OCI-LY7 (cell line): ENCODE measurements at regions not wholly inside any gene's neighbourhood (a gene's known extent, or its start where the extent isn't known, plus 50 kb on each side); places are given as distances from the start of the nearest gene placed in this dataset.

Experiments used
- BruUV-seq: library from RNA; stranded (reverse); fragments of 400-500 nt; replicated peaks from 2 replicates; lab custom pipeline; 2021; lab: Mats Ljungman, UMichigan
- CTCF ChIA-PET: fragments of 300-600 bp; sonication (Branson Sonifier 250); formaldehyde crosslinking; loops from one replicate; lab custom pipeline; 2022; ENCODE audit warnings: antibody characterized with exemption; ENCODE audit not compliant: unreplicated experiment; lab: Charles Lee
- POLR2A ChIA-PET: fragments of 300-600 bp; sonication (Branson Sonifier 250); formaldehyde crosslinking; loops from one replicate; lab custom pipeline; 2022; ENCODE audit warnings: antibody characterized with exemption; lab: Charles Lee
- DNase-seq: peaks from one replicate; pipeline ENCODE4 v3.0.0-alpha.2; 2015; ENCODE audit warnings: low spot score
- H2AFZ ChIP-seq: fragments of 200-600 bp; sonication (generic), shearing (Covaris generic); 2 replicates; pipeline ENCODE4 v1.6.1; 2014; ENCODE audit warnings: mild to moderate bottlenecking, antibody characterized with exemption, low read length, moderate library complexity
- H3K27ac ChIP-seq: fragments of 200-600 bp; sonication (generic); 2 replicates; pipeline ENCODE4 v1.5.1; 2014; ENCODE audit warnings: mixed run types, low read depth, mild to moderate bottlenecking, moderate library complexity, low read length, inconsistent platforms; ENCODE audit not compliant: poor library complexity, severe bottlenecking
- H3K36me3 ChIP-seq: fragments of 200-600 bp; sonication (generic); 2 replicates; pipeline ENCODE4 v1.6.1; 2014; ENCODE audit warnings: mild to moderate bottlenecking, antibody characterized with exemption, low read length, moderate library complexity, mixed read lengths; ENCODE audit not compliant: insufficient read depth
- H3K4me1 ChIP-seq: fragments of 200-600 bp; sonication (generic); 2 replicates; pipeline ENCODE4 v1.5.1; 2014; ENCODE audit warnings: mild to moderate bottlenecking, low read length; ENCODE audit not compliant: insufficient read depth, poor library complexity, severe bottlenecking
- H3K4me2 ChIP-seq: fragments of 200-600 bp; sonication (generic); 2 replicates; pipeline ENCODE4 v1.6.1; 2014; ENCODE audit warnings: mild to moderate bottlenecking, low read length
- H3K4me3 ChIP-seq: fragments of 200-600 bp; sonication (generic); 2 replicates; pipeline ENCODE4 v1.5.1; 2014; ENCODE audit warnings: mild to moderate bottlenecking, low read depth, low read length; ENCODE audit not compliant: poor library complexity, severe bottlenecking
- H3K79me2 ChIP-seq: fragments of 200-600 bp; sonication (generic); 2 replicates; pipeline ENCODE4 v1.6.1; 2016; ENCODE audit warnings: low read depth, mild to moderate bottlenecking, low read length, moderate library complexity, mixed read lengths; ENCODE audit not compliant: insufficient read depth
- H3K9me2 ChIP-seq: fragments of 200-600 bp; sonication (generic); 2 replicates; pipeline ENCODE4 v1.6.1; 2016; ENCODE audit warnings: mild to moderate bottlenecking, low read length, mixed read lengths; ENCODE audit not compliant: insufficient read depth
- H3K9me3 ChIP-seq: fragments of 200-600 bp; sonication (generic); 2 replicates; pipeline ENCODE4 v1.6.1; 2014; ENCODE audit warnings: mild to moderate bottlenecking, mixed run types, low read length, mixed read lengths
- H4K20me1 ChIP-seq: fragments of 200-600 bp; sonication (generic); 2 replicates; pipeline ENCODE4 v1.6.1; 2014; ENCODE audit warnings: mild to moderate bottlenecking, antibody characterized with exemption, low read length, moderate library complexity, mixed read lengths; ENCODE audit not compliant: insufficient read depth
- CTCF ChIP-seq: fragments of 200-600 bp; sonication (generic); conservative IDR thresholded peaks from 2 replicates; pipeline ENCODE4 v1.5.1; 2014; ENCODE audit warnings: mild to moderate bottlenecking, antibody characterized with exemption, low read length, moderate library complexity, mixed read lengths
- EZH2phosphoT487 ChIP-seq: fragments of 200-600 bp; sonication (generic); IDR thresholded peaks from 2 replicates; pipeline ENCODE4 v1.6.1; 2018; ENCODE audit warnings: low read depth, borderline replicate concordance, mild to moderate bottlenecking, mixed run types, antibody characterized with exemption, low read length, moderate library complexity, mixed read lengths
- intact Hi-C: fragments of 100-400 bp; cut with micrococcal nuclease; formaldehyde crosslinking; loops from one replicate; pipeline ENCODE4 v1.10.0; 2022; ENCODE audit not compliant: unreplicated experiment

GRCh38 chr11:110866081-110866480 lies 153.8 kb upstream of the ARHGAP20 start:
- H3K4me3 ChIP-seq, result no peak overlapping the region
- no peaks in the 10 kb centered on the region for H3K36me3 ChIP-seq
- no peaks in the 10 kb centered on the region for H3K79me2 ChIP-seq
- no peak overlapping the region for H2AFZ ChIP-seq
- CTCF ChIA-PET, result interaction anchor here (0.6 kb wide), 1 partner anchor 32 kb away, joined by 3 read pairs; no protein-coding TSS in a partner anchor
- no TSS peak for BruUV-seq
- TF ChIP-seq CTCF, result no peak
- no peak for TF ChIP-seq EZH2phosphoT487
- H3K4me2 ChIP-seq, result no peak overlapping the region
- no peaks in the 10 kb centered on the region for H3K4me1 ChIP-seq
- no peak for DNase-seq
- no peak overlapping the region for H3K27ac ChIP-seq
- no peaks in the 10 kb centered on the region for H3K9me2 ChIP-seq
- H4K20me1 ChIP-seq, result no peaks in the 10 kb centered on the region
- POLR2A ChIA-PET, result interaction anchor here (1.4 kb wide), 1 partner anchor 9 kb away, joined by 5 read pairs; no protein-coding TSS in a partner anchor
- intact Hi-C loops, result no loop called here
- H3K9me3 ChIP-seq, result no peaks in the 10 kb centered on the region

- H3K4me3 ChIP-seq, result no peak overlapping the region
- no peak overlapping the region for H3K4me2 ChIP-seq
- no peaks in the 10 kb centered on the region for H3K9me3 ChIP-seq
- TF ChIP-seq EZH2phosphoT487 (no peak), CTCF (no peak)
- H3K36me3 ChIP-seq, result no peaks in the 10 kb centered on the region
- H3K27ac ChIP-seq, result no peak overlapping the region
- no peak overlapping the region for H2AFZ ChIP-seq
- intact Hi-C loops, result no loop called here
- no peaks in the 10 kb centered on the region for H3K9me2 ChIP-seq
- H3K79me2 ChIP-seq, result no peaks in the 10 kb centered on the region
- no peak for DNase-seq
- ChIA-PET POLR2A (interaction anchor here (0.5 to 2.2 kb wide), 7 partner anchors 13 to 830 kb away, joined by 3 to 11 read pairs (median 3); no protein-coding TSS in a partner anchor), CTCF (no interaction called here)
- no peaks in the 10 kb centered on the region for H4K20me1 ChIP-seq
- BruUV-seq, result no TSS peak
- H3K4me1 ChIP-seq, result no peaks in the 10 kb centered on the region
These were observed 150.2 kb upstream of the ARHGAP20 start for GRCh38 chr11:110862407-110862806.

GRCh38 chr11:110860461-110860860 lies 148.2 kb upstream of the ARHGAP20 start:
- Histone ChIP-seq H3K4me1 (no peaks in the 10 kb centered on the region), H3K79me2 (no peaks in the 10 kb centered on the region), H4K20me1 (no peaks in the 10 kb centered on the region), H3K9me2 (no peaks in the 10 kb centered on the region), H3K4me2 (no peak overlapping the region), H3K4me3 (no peak overlapping the region), H3K27ac (no peak overlapping the region), H2AFZ (no peak overlapping the region), H3K9me3 (no peaks in the 10 kb centered on the region), H3K36me3 (no peaks in the 10 kb centered on the region)
- POLR2A ChIA-PET, result interaction anchor here (0.5 kb wide), 1 partner anchor 26 kb away, joined by 3 read pairs; no protein-coding TSS in a partner anchor
- DNase-seq, result no peak
- intact Hi-C loops, result no loop called here
- CTCF ChIA-PET, result no interaction called here
- BruUV-seq, result no TSS peak
- TF ChIP-seq CTCF (no peak), EZH2phosphoT487 (no peak)
